Activated CD8-positive, alpha-beta T cell treated with anti-CD3 and anti-CD28 coated beads, Interleukin-2, amount 10 ng/mL, durations not matched to agents 7 days and 5 days (primary cell): ENCODE measurements at regions not wholly inside any gene's neighbourhood (a gene's known extent, or its start where the extent isn't known, plus 50 kb on each side); places are given as distances from the start of the nearest gene placed in this dataset.

ENCODE experiments used
- ATAC-seq: fragments of 150-1000 bp; cut with Tn5 transposase; one replicate; pipeline ENCODE4 v1.10.0; 2021; ENCODE audit warnings: moderate library complexity
- CTCF ChIA-PET: fragments of 350-600 bp; sonication (Branson Sonifier 250); formaldehyde crosslinking; loops from one replicate; lab custom pipeline; 2021; ENCODE audit warnings: antibody characterized with exemption; lab: Charles Lee
- POLR2A ChIA-PET: fragments of 350-600 bp; sonication (Branson Sonifier 250); formaldehyde crosslinking; loops from one replicate; lab custom pipeline; 2021; ENCODE audit warnings: antibody characterized with exemption; lab: Charles Lee
- DNase-seq: peaks from one replicate; pipeline ENCODE4 v3.0.0-alpha.2; 2020
- H3K27ac Mint-ChIP-seq: one replicate; pipeline ENCODE4 v1.8.0; 2021; ENCODE audit warnings: mild to moderate bottlenecking, mixed read lengths
- H3K27me3 Mint-ChIP-seq: one replicate; pipeline ENCODE4 v1.8.0; 2021; ENCODE audit warnings: low read depth, mixed read lengths
- H3K36me3 Mint-ChIP-seq: one replicate; pipeline ENCODE4 v1.8.0; 2021; ENCODE audit warnings: low read depth, mixed read lengths
- H3K4me1 Mint-ChIP-seq: one replicate; pipeline ENCODE4 v1.8.0; 2021; ENCODE audit warnings: low read depth, mixed read lengths
- H3K4me3 Mint-ChIP-seq: one replicate; pipeline ENCODE4 v1.8.0; 2021; ENCODE audit warnings: mild to moderate bottlenecking, mixed read lengths
- H3K9me3 Mint-ChIP-seq: one replicate; pipeline ENCODE4 v1.8.0; 2022; ENCODE audit warnings: mixed read lengths; ENCODE audit not compliant: insufficient read depth

- POLR2A ChIA-PET, result interaction anchor here (0.6 kb wide), 1 partner anchor 12 kb away, joined by 3 read pairs; no protein-coding TSS in a partner anchor
- no peak for DNase-seq
- Mint-ChIP-seq H3K4me3 (no peak overlapping the region), H3K27me3 (no peaks in the 10 kb centered on the region), H3K27ac (no peak overlapping the region), H3K4me1 (peaks cover 25% of the 10 kb centered on the region), H3K36me3 (peaks cover 7% of the 10 kb centered on the region), H3K9me3 (peaks cover 6% of the 10 kb centered on the region)
- no peak for ATAC-seq
- CTCF ChIA-PET, result interaction anchor here (0.8 to 2.2 kb wide), 5 partner anchors 10 to 149 kb away, joined by 3 to 8 read pairs (median 6); no protein-coding TSS in a partner anchor
Observed at GRCh38 chr2:181317511-181317910, 139.7 kb upstream of the ITGA4 start.

DNA sequence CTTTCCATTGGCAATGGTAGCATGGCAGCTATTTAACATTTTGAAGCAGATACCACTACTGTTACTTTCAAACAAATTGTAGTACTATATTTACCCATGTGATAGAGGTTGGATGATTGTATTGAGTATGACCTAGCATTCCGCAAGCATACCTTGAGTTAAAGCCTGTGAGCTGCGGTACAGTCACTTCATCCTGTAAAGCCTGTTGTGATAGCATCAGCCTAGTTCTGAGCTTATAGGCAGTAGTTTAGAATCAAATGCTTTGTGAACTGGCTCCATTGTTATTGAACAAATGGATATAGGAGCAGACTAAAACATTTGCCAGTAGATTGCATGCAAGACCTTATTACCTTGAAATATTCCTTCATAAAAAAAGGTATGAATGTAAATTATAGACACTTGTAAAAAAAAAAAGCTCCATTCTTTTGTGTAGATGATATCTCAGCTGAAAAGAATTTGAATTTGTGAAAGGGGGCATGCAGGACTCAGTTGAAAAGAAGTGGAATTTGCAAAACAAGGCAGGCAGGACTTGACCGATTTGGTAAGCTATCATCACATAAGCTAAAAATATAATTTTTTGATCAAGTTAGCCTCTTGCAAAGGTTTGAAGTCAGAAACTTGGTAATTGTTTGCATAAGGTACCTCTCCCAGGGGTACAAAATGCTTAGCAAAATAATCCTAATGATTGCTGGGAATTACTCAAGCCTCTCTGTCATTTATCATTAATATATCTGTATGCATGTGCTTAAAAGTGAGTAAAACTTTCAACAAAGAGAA, 138.5 kb upstream of the ITGA4 start:
- H3K27ac Mint-ChIP-seq, result no peak overlapping the region
- peaks cover 14% of the 10 kb centered on the region for H3K4me1 Mint-ChIP-seq
- ChIA-PET CTCF (interaction anchor here (0.8 to 2.2 kb wide), 8 partner anchors 9 to 144 kb away, joined by 3 to 8 read pairs (median 4); no protein-coding TSS in a partner anchor), POLR2A (interaction anchor here (0.9 to 1.9 kb wide), 2 partner anchors 9 to 139 kb away, joined by 3 to 8 read pairs; partner anchors contain the start of gene ITGA4)
- H3K4me3 Mint-ChIP-seq, result no peak overlapping the region
- peaks cover 15% of the 10 kb centered on the region for H3K36me3 Mint-ChIP-seq
- ATAC-seq (no peak), DNase-seq (no peak)
- peaks cover 6% of the 10 kb centered on the region for H3K9me3 Mint-ChIP-seq
- no peaks in the 10 kb centered on the region for H3K27me3 Mint-ChIP-seq

- Mint-ChIP-seq H3K36me3 (peaks cover 18% of the 10 kb centered on the region), H3K27me3 (no peaks in the 10 kb centered on the region), H3K9me3 (peaks cover 6% of the 10 kb centered on the region), H3K4me1 (peaks cover 8% of the 10 kb centered on the region), H3K27ac (no peak overlapping the region), H3K4me3 (no peak overlapping the region)
- no peak for DNase-seq
- CTCF ChIA-PET, result interaction anchor here (0.9 to 2.2 kb wide), 7 partner anchors 11 to 260 kb away, joined by 3 to 9 read pairs (median 5); no protein-coding TSS in a partner anchor
- ATAC-seq, result no peak
- POLR2A ChIA-PET, result interaction anchor here (1.9 kb wide), 1 partner anchor 138 kb away, joined by 8 read pairs; the partner anchor contains the start of gene ITGA4
Observed at GRCh38 chr2:181319286-181319685, 137.9 kb upstream of the ITGA4 start.

- H3K4me1 Mint-ChIP-seq, result peaks cover 2% of the 10 kb centered on the region
- no peaks in the 10 kb centered on the region for H3K27me3 Mint-ChIP-seq
- CTCF ChIA-PET, result interaction anchor here (0.7 to 2.2 kb wide), 5 partner anchors 11 to 262 kb away, joined by 3 to 9 read pairs (median 3); no protein-coding TSS in a partner anchor
- peaks cover 19% of the 10 kb centered on the region for H3K36me3 Mint-ChIP-seq
- H3K27ac Mint-ChIP-seq, result no peak overlapping the region
- H3K4me3 Mint-ChIP-seq, result no peak overlapping the region
- ATAC-seq (no peak), DNase-seq (no peak)
- peaks cover 6% of the 10 kb centered on the region for H3K9me3 Mint-ChIP-seq
- POLR2A ChIA-PET, result no interaction called here
Observed at GRCh38 chr2:181320638-181321037, 136.5 kb upstream of the ITGA4 start.

DNA sequence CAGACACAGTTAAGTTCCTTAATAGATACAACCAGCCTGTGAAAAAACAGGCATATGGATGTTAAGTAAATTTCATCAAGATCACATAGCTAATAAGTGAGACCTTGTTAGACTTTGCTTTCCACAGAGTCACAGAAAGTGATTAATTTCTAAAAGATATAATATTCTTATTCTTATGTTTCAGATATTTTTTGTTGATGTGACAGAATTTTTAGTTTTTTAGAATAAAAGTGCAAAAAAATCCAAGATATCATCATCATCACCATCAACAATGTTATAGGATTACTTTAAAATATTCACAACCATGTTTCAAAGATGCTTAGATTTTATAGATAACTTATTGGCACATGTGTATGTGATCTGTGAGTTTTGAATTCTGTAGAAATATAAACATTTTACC, 132.3 kb upstream of the ITGA4 start:
- Mint-ChIP-seq H3K4me3 (no peak overlapping the region), H3K27me3 (no peaks in the 10 kb centered on the region), H3K27ac (no peak overlapping the region), H3K4me1 (peaks cover 2% of the 10 kb centered on the region), H3K36me3 (peaks cover 41% of the 10 kb centered on the region), H3K9me3 (peaks cover 15% of the 10 kb centered on the region)
- ATAC-seq (no peak), DNase-seq (no peak)
- CTCF ChIA-PET, result no interaction called here
- POLR2A ChIA-PET, result interaction anchor here (0.9 to 1.0 kb wide), 2 partner anchors 69 to 132 kb away, joined by 3 read pairs; partner anchors contain the start of gene ITGA4

DNA sequence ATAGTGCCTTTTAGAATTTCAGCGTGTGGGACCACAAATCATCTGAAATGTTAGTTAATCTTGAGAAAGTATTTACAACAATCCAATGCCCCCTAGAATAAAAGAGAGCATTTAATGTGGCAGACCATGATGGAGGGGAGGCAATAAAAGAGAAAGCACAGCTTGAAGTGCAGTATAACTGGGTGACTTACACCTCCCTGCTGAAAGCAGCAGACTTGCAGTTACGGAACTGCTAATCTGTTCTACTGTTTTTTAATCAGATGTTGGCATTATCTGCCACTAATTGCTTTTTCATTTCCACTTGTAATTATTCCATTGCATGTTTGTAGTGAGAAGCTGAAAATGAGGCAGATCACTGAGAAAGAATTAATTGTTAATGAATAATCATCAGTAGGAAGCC, 130.5 kb upstream of the ITGA4 start:
- no peak for DNase-seq
- H3K36me3 Mint-ChIP-seq, result peaks cover 40% of the 10 kb centered on the region
- no peak overlapping the region for H3K27ac Mint-ChIP-seq
- ATAC-seq, result no peak
- no peaks in the 10 kb centered on the region for H3K27me3 Mint-ChIP-seq
- H3K4me3 Mint-ChIP-seq, result no peak overlapping the region
- H3K9me3 Mint-ChIP-seq, result peaks cover 22% of the 10 kb centered on the region
- no peaks in the 10 kb centered on the region for H3K4me1 Mint-ChIP-seq
- POLR2A ChIA-PET, result interaction anchor here (1.0 kb wide), 1 partner anchor 14 kb away, joined by 3 read pairs; no protein-coding TSS in a partner anchor
- CTCF ChIA-PET, result interaction anchor here (0.6 to 1.7 kb wide), 6 partner anchors 9 to 222 kb away, joined by 3 to 8 read pairs (median 3); no protein-coding TSS in a partner anchor

DNA sequence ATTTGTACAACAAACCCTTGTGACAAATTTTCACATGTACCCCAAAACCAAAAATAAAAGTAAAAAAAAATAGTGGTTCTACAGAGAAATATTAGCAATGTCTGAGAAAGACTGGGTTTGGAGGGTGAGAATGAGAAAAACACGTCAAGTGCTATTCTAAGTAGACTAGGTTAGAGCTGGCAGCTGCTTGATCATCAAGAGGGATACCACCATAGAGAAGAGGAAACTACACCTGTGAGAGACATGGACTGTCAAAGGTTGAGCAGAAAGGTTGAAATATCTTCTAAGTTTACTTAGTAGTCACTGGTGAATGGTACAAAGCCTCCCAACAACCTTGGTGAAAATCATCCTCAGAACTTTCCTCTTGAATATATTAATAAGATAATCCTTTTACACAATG, 126.9 kb upstream of the ITGA4 start:
- CTCF ChIA-PET, result interaction anchor here (1.3 to 1.8 kb wide), 2 partner anchors 11 to 24 kb away, joined by 3 to 4 read pairs; no protein-coding TSS in a partner anchor
- DNase-seq (no peak), ATAC-seq (no peak)
- Mint-ChIP-seq H3K4me3 (no peak overlapping the region), H3K27ac (no peak overlapping the region), H3K9me3 (peaks cover 22% of the 10 kb centered on the region), H3K4me1 (peaks cover 11% of the 10 kb centered on the region), H3K27me3 (no peaks in the 10 kb centered on the region), H3K36me3 (peaks cover 34% of the 10 kb centered on the region)
- POLR2A ChIA-PET, result no interaction called here

DNA sequence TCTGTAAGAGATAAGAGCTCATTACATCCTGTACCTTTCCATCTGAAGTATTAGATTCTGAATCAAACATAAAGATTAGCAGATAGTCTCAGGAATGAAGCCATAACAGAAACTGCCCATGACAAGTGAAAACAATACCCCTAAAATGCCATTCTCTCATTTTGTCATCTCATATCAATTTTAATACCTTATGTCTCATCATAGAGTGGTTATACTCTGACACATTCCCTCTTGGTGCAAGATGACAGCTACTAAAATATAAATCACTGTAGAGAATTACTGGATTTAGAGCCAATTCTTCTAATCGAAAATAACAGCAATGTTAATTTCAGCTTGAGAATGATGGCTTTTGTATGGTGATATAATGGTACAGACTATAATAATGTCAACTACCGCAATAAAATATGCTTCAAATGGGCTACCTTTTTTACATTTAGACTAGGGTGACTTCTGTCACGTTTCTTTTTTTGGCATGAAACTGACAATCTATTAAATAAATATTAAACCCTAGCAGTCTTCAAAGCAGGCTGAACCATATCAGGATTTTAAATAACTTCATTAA, 125.1 kb upstream of the ITGA4 start:
- peaks cover 11% of the 10 kb centered on the region for H3K4me1 Mint-ChIP-seq

DNA sequence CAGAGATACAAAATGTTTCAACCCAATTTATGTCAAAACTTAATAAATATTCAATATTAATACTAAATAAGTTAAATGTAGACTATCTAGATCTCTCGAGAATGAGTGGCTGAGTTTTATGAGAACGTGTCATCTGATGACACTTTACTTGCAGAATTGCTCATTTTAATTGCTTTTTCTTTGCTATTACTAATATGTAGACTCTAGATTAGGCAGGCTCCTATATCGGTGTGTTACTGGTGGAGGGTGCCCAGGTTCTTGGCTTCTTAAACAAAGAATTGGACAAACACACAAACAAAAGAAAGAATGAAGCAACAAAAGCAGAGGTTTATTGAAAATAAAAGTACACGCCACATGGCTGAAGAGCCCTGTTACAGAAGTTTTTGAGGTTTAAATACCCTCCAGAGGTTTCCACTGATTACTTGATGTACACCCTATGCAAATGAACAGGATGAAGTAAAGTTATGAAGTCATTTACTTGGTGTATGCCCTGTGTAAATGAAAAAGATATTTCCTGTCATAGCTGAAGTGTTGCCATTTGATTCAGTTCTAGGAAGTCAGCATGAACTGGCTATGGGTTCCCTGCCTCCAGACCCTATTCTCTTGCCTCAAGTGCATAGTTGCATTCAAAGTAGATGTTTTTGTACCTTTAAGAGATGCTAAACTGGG, 122.9 kb upstream of the ITGA4 start:
- Mint-ChIP-seq H3K27me3 (no peaks in the 10 kb centered on the region), H3K4me3 (no peak overlapping the region), H3K36me3 (peaks cover 18% of the 10 kb centered on the region), H3K27ac (no peak overlapping the region), H3K9me3 (peaks cover 11% of the 10 kb centered on the region), H3K4me1 (peaks cover 11% of the 10 kb centered on the region)
- ChIA-PET CTCF (interaction anchor here (0.9 to 1.5 kb wide), 3 partner anchors 10 to 230 kb away, joined by 3 to 4 read pairs (median 4); no protein-coding TSS in a partner anchor), POLR2A (interaction anchor here (0.6 kb wide), 1 partner anchor 29 kb away, joined by 3 read pairs; no protein-coding TSS in a partner anchor)
- DNase-seq (no peak), ATAC-seq (peak; percentile 51)

More for the DNA sequence above, 125.1 kb upstream of the ITGA4 start:
- DNase-seq (no peak), ATAC-seq (no peak)
- Mint-ChIP-seq H3K27ac (no peak overlapping the region), H3K27me3 (no peaks in the 10 kb centered on the region), H3K9me3 (peaks cover 22% of the 10 kb centered on the region), H3K4me3 (no peak overlapping the region), H3K36me3 (peaks cover 31% of the 10 kb centered on the region)
- CTCF ChIA-PET, result no interaction called here
- POLR2A ChIA-PET, result no interaction called here

- ChIA-PET CTCF (interaction anchor here (1.4 kb wide), 1 partner anchor 28 kb away, joined by 3 read pairs; no protein-coding TSS in a partner anchor), POLR2A (no interaction called here)
- no peaks in the 10 kb centered on the region for H3K4me1 Mint-ChIP-seq
- H3K27me3 Mint-ChIP-seq, result no peaks in the 10 kb centered on the region
- no peak overlapping the region for H3K4me3 Mint-ChIP-seq
- DNase-seq (no peak), ATAC-seq (no peak)
- H3K27ac Mint-ChIP-seq, result no peak overlapping the region
- peaks cover 12% of the 10 kb centered on the region for H3K36me3 Mint-ChIP-seq
- H3K9me3 Mint-ChIP-seq, result peaks cover 5% of the 10 kb centered on the region
Observed at GRCh38 chr2:181340891-181341290, 116.3 kb upstream of the ITGA4 start.
